Activated CD8-positive, alpha-beta T cell treated with anti-CD3 and anti-CD28 coated beads for 36 hours (primary cell): ENCODE measurements at regions not wholly inside any gene's neighbourhood (a gene's known extent, or its start where the extent isn't known, plus 50 kb on each side); places are given as distances from the start of the nearest gene placed in this dataset.

Source experiments
- ATAC-seq: fragments of 200-7000 bp; cut with Tn5 transposase; one replicate; pipeline ENCODE4 v1.10.0; 2021; ENCODE audit warnings: mild to moderate bottlenecking, moderate library complexity
- CTCF ChIA-PET: fragments of 350-600 bp; sonication (Branson Sonifier 250); formaldehyde crosslinking; loops from one replicate; lab custom pipeline; 2021; ENCODE audit warnings: antibody characterized with exemption; lab: Charles Lee
- POLR2A ChIA-PET: fragments of 350-600 bp; sonication (Branson Sonifier 250); formaldehyde crosslinking; loops from one replicate; lab custom pipeline; 2021; ENCODE audit warnings: antibody characterized with exemption; lab: Charles Lee
- DNase-seq: peaks from one replicate; pipeline ENCODE4 v3.0.0-alpha.2; 2020
- H3K27ac Mint-ChIP-seq: one replicate; pipeline ENCODE4 v1.8.0; 2021; ENCODE audit warnings: mild to moderate bottlenecking, mixed read lengths
- H3K27me3 Mint-ChIP-seq: one replicate; pipeline ENCODE4 v1.8.0; 2021; ENCODE audit warnings: mixed read lengths
- H3K36me3 Mint-ChIP-seq: one replicate; pipeline ENCODE4 v1.8.0; 2021; ENCODE audit warnings: low read depth, mixed read lengths
- H3K4me1 Mint-ChIP-seq: one replicate; pipeline ENCODE4 v1.8.0; 2021; ENCODE audit warnings: low read depth, mixed read lengths
- H3K4me3 Mint-ChIP-seq: one replicate; pipeline ENCODE4 v1.8.0; 2021; ENCODE audit warnings: mild to moderate bottlenecking, moderate library complexity, mixed read lengths
- H3K9me3 Mint-ChIP-seq: one replicate; pipeline ENCODE4 v1.8.0; 2021; ENCODE audit warnings: mixed read lengths
- intact Hi-C: fragments of 100-400 bp; cut with micrococcal nuclease; formaldehyde crosslinking; loops from one replicate; pipeline ENCODE4 v1.10.0; 2022
- TF ChIP-seq, protein P1 (sequence below): fragments of 200-600 bp; IDR thresholded peaks from one replicate; pipeline ENCODE4 v1.8.0; 2022; ENCODE audit warnings: antibody characterized with exemption, mild to moderate bottlenecking

GRCh38 chr9:118252027-118252426 is 547.8 kb downstream of the TLR4 start:
- no peak for ATAC-seq
- Mint-ChIP-seq H3K9me3 (peaks cover 3% of the 10 kb centered on the region), H3K4me1 (no peaks in the 10 kb centered on the region), H3K27me3 (no peaks in the 10 kb centered on the region), H3K36me3 (no peaks in the 10 kb centered on the region), H3K4me3 (no peak overlapping the region), H3K27ac (no peak overlapping the region)
- ChIA-PET CTCF (no interaction called here), POLR2A (interaction anchor here (1.4 kb wide), 1 partner anchor 10 kb away, joined by 4 read pairs; no protein-coding TSS in a partner anchor)
- DNase-seq = no peak
- TF ChIP-seq, protein P1, sequence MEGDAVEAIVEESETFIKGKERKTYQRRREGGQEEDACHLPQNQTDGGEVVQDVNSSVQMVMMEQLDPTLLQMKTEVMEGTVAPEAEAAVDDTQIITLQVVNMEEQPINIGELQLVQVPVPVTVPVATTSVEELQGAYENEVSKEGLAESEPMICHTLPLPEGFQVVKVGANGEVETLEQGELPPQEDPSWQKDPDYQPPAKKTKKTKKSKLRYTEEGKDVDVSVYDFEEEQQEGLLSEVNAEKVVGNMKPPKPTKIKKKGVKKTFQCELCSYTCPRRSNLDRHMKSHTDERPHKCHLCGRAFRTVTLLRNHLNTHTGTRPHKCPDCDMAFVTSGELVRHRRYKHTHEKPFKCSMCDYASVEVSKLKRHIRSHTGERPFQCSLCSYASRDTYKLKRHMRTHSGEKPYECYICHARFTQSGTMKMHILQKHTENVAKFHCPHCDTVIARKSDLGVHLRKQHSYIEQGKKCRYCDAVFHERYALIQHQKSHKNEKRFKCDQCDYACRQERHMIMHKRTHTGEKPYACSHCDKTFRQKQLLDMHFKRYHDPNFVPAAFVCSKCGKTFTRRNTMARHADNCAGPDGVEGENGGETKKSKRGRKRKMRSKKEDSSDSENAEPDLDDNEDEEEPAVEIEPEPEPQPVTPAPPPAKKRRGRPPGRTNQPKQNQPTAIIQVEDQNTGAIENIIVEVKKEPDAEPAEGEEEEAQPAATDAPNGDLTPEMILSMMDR = no peak
- intact Hi-C loops = no loop called here

- Mint-ChIP-seq H3K27me3 (no peaks in the 10 kb centered on the region), H3K4me1 (no peaks in the 10 kb centered on the region), H3K36me3 (no peaks in the 10 kb centered on the region), H3K4me3 (no peak overlapping the region), H3K9me3 (peaks cover 16% of the 10 kb centered on the region), H3K27ac (no peak overlapping the region)
- POLR2A ChIA-PET = interaction anchor here (1.0 to 1.1 kb wide), 2 partner anchors 10 kb away, joined by 3 to 4 read pairs; no protein-coding TSS in a partner anchor
- no peak for ATAC-seq
- TF ChIP-seq, protein P1 = no peak
- CTCF ChIA-PET = no interaction called here
- intact Hi-C loops = no loop called here
- DNase-seq = no peak
Observed at GRCh38 chr9:118262191-118262590, 558.0 kb downstream of the TLR4 start.

DNA sequence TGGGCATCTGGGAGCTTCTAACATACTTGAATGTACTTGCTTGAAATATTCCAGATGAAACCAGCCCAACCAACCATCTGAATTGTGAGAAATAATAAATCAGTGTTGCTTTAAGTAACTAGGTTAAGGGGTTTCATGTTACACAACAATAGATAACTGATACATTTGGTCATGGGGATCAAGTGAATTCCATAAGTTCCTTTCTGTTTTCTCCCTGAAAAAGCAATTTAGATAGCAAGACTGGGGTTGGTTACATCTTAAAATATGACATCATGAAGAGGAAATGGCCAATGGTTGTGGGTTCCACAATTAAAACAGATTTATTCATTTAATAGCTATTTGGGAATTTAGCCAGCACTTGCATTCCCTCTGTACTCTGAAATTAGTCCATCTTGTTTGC is 559.7 kb downstream of the TLR4 start:
- intact Hi-C loops = no loop called here
- H3K27ac Mint-ChIP-seq = no peak overlapping the region
- no peak for ATAC-seq
- no peaks in the 10 kb centered on the region for H3K4me1 Mint-ChIP-seq
- no peak for DNase-seq
- CTCF ChIA-PET = no interaction called here
- POLR2A ChIA-PET = no interaction called here
- no peaks in the 10 kb centered on the region for H3K27me3 Mint-ChIP-seq
- peaks cover 16% of the 10 kb centered on the region for H3K9me3 Mint-ChIP-seq
- no peak overlapping the region for H3K4me3 Mint-ChIP-seq
- H3K36me3 Mint-ChIP-seq = no peaks in the 10 kb centered on the region
- TF ChIP-seq, protein P1 = no peak

DNA sequence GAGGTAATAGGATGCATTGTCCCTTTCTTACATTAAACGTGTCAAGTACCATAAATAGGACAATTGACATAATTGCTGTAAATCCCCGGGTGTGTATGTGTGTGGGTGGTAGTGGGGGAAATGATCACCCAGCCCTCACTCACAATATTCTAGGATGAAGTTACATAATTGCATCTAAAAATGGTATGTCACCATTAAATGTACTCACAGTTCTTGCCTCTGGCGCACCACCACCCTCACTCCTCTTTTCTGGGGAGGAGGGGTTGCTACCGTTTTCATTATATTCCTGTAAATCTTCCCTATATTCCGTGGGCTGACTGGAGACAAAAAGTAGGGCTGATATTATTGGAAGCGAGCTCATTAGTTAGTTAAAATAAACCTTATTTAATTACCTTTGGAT is 563.8 kb downstream of the TLR4 start:
- intact Hi-C loops = no loop called here
- ChIA-PET CTCF (no interaction called here), POLR2A (no interaction called here)
- Mint-ChIP-seq H3K4me3 (no peak overlapping the region), H3K36me3 (no peaks in the 10 kb centered on the region), H3K27ac (no peak overlapping the region), H3K4me1 (no peaks in the 10 kb centered on the region), H3K27me3 (no peaks in the 10 kb centered on the region), H3K9me3 (no peaks in the 10 kb centered on the region)
- no peak for DNase-seq
- TF ChIP-seq, protein P1 = no peak
- no peak for ATAC-seq

DNA sequence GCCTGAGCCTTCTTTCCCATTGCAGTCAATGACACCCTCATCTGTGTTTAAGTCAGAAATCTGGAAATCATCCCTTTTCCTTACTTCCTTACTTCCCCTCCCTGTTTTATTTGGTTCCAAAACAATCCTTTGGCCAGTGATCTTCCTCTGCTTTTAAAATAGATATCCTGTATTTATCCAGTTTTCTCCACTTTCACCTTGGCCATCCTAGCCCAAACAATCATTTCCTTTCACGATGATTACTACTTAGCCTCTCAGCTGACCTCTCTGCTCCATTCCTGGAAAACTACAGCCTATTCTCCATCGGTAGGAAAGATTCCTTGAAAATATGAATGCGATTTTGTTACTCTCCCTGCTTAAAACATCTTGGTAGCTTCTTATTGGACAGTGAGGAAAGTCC is 565.4 kb downstream of the TLR4 start:
- DNase-seq = no peak
- no peaks in the 10 kb centered on the region for H3K9me3 Mint-ChIP-seq
- H3K4me1 Mint-ChIP-seq = no peaks in the 10 kb centered on the region
- TF ChIP-seq, protein P1 = no peak
- CTCF ChIA-PET = no interaction called here
- no peak overlapping the region for H3K4me3 Mint-ChIP-seq
- no peak for ATAC-seq
- intact Hi-C loops = no loop called here
- POLR2A ChIA-PET = no interaction called here
- H3K27ac Mint-ChIP-seq = no peak overlapping the region
- no peaks in the 10 kb centered on the region for H3K36me3 Mint-ChIP-seq
- no peaks in the 10 kb centered on the region for H3K27me3 Mint-ChIP-seq
